Ascending aorta (tissue), 2 donors: ENCODE measurements at regions not wholly inside any gene's neighbourhood (a gene's known extent, or its start where the extent isn't known, plus 50 kb on each side); places are given as distances from the start of the nearest gene placed in this dataset.

ENCODE experiments used
- DNase-seq, 2 donors: peaks; one replicate each; pipeline ENCODE4 v3.0.0-alpha.2; 2019; ENCODE audit warnings: low spot score in 2 of 2
- H3K27ac ChIP-seq, 2 donors: fragments of 200-600 bp; sonication (generic); one replicate each; pipeline ENCODE4 v1.5.1; 2016 to 2017; ENCODE audit warnings: mild to moderate bottlenecking in 1 of 2
- H3K27me3 ChIP-seq: fragments of 200-600 bp; sonication (generic); one replicate; pipeline ENCODE4 v1.5.1; 2017
- H3K36me3 ChIP-seq, 2 donors: fragments of 200-600 bp; sonication (generic); one replicate each; pipeline ENCODE4 v1.5.1; 2016
- H3K4me1 ChIP-seq, 2 donors: fragments of 200-600 bp; sonication (generic); one replicate each; pipeline ENCODE4 v1.5.1; 2016 to 2017; ENCODE audit warnings: mild to moderate bottlenecking in 1 of 2
- H3K4me3 ChIP-seq, 2 donors: fragments of 200-600 bp; sonication (generic); one replicate each; pipeline ENCODE4 v1.5.1; 2016 to 2017; ENCODE audit warnings: mild to moderate bottlenecking in 1 of 2
- H3K9me3 ChIP-seq, 2 donors: fragments of 200-600 bp; sonication (generic); one replicate each; pipeline ENCODE4 v1.5.1; 2016
- CTCF ChIP-seq, 3 experiments: fragments of 200-600 bp in 2 of 3; fragments of 450-650 bp in 1 of 3; sonication (generic) in 2 of 3; IDR thresholded peaks; one replicate each; pipeline ENCODE4 v1.5.1; 2016 to 2019; ENCODE audit warnings: antibody characterized with exemption in 3 of 3, mild to moderate bottlenecking in 1 of 3, moderate library complexity in 1 of 3
- intact Hi-C: fragments of 100-400 bp; cut with DNase I; formaldehyde crosslinking; loops from one replicate; pipeline ENCODE4 v1.15.1; 2023

- intact Hi-C loops: no loop called here
- no peaks in the 10 kb centered on the region for H3K4me1 ChIP-seq
- no peaks in the 10 kb centered on the region for H3K36me3 ChIP-seq
- no peak for DNase-seq
- TF ChIP-seq CTCF (IDR thresholded peaks at IDR 0.05): no peak
- H3K4me3 ChIP-seq: no peak overlapping the region
- no peaks in the 10 kb centered on the region for H3K27me3 ChIP-seq
- H3K27ac ChIP-seq: no peak overlapping the region
- no peaks in the 10 kb centered on the region for H3K9me3 ChIP-seq
These were observed 266.8 kb downstream of the MAT2B start for GRCh38 chr5:163772241-163772640.

- Histone ChIP-seq H3K4me3 (no peak overlapping the region), H3K4me1 (no peaks in the 10 kb centered on the region), H3K27ac (no peak overlapping the region), H3K27me3 (no peaks in the 10 kb centered on the region), H3K9me3 (no peaks in the 10 kb centered on the region), H3K36me3 (no peaks in the 10 kb centered on the region)
- DNase-seq: no peak
- intact Hi-C loops: no loop called here
- no peak for TF ChIP-seq CTCF (IDR thresholded peaks at IDR 0.05)
These were observed 267.2 kb downstream of the MAT2B start for GRCh38 chr5:163772644-163773043.

- no peaks in the 10 kb centered on the region for H3K4me1 ChIP-seq
- intact Hi-C loops: no loop called here
- no peak overlapping the region for H3K27ac ChIP-seq
- no peak overlapping the region for H3K4me3 ChIP-seq
- H3K36me3 ChIP-seq: no peaks in the 10 kb centered on the region
- DNase-seq: no peak
- H3K27me3 ChIP-seq: no peaks in the 10 kb centered on the region
- no peak for TF ChIP-seq CTCF (IDR thresholded peaks at IDR 0.05)
- H3K9me3 ChIP-seq: no peaks in the 10 kb centered on the region
These were observed 267.8 kb downstream of the MAT2B start for GRCh38 chr5:163773226-163773625.

GRCh38 chr5:163789870-163790269 is 284.5 kb downstream of the MAT2B start:
- no peak for DNase-seq
- H3K27me3 ChIP-seq: no peaks in the 10 kb centered on the region
- no peaks in the 10 kb centered on the region for H3K4me1 ChIP-seq
- TF ChIP-seq CTCF (IDR thresholded peaks at IDR 0.05): no peak
- H3K36me3 ChIP-seq: no peaks in the 10 kb centered on the region
- no peaks in the 10 kb centered on the region for H3K9me3 ChIP-seq
- no peak overlapping the region for H3K27ac ChIP-seq
- H3K4me3 ChIP-seq: no peak overlapping the region
- intact Hi-C loops: no loop called here

GRCh38 chr5:163790497-163790896 is 285.1 kb downstream of the MAT2B start:
- no peaks in the 10 kb centered on the region for H3K4me1 ChIP-seq
- no peaks in the 10 kb centered on the region for H3K9me3 ChIP-seq
- no peak overlapping the region for H3K27ac ChIP-seq
- intact Hi-C loops: no loop called here
- no peak for DNase-seq
- no peak for TF ChIP-seq CTCF (IDR thresholded peaks at IDR 0.05)
- H3K36me3 ChIP-seq: no peaks in the 10 kb centered on the region
- H3K4me3 ChIP-seq: no peak overlapping the region
- H3K27me3 ChIP-seq: no peaks in the 10 kb centered on the region

GRCh38 chr5:163794993-163795392 is 289.6 kb downstream of the MAT2B start:
- Histone ChIP-seq H3K9me3 (no peaks in the 10 kb centered on the region), H3K4me1 (no peaks in the 10 kb centered on the region), H3K36me3 (no peaks in the 10 kb centered on the region), H3K27ac (no peak overlapping the region), H3K4me3 (no peak overlapping the region), H3K27me3 (no peaks in the 10 kb centered on the region)
- intact Hi-C loops: no loop called here
- no peak for DNase-seq
- TF ChIP-seq CTCF (IDR thresholded peaks at IDR 0.05): no peak
